SK-N-SH (cell line): ENCODE measurements at regions not wholly inside any gene's neighbourhood (a gene's known extent, or its start where the extent isn't known, plus 50 kb on each side); places are given as distances from the start of the nearest gene placed in this dataset.

Source experiments
- CTCF ChIA-PET: fragments of 300-600, 350-600 bp; formaldehyde crosslinking; extraction: SDS; loops from one replicate; lab custom pipeline; 2021; lab: Yijun Ruan, JAX
- POLR2A ChIA-PET: fragments of 350-600 bp; sonication (Branson Sonifier 250); formaldehyde crosslinking; extraction: SDS; loops from one replicate; lab custom pipeline; 2020; ENCODE audit warnings: antibody characterized with exemption, inconsistent platforms; lab: Yijun Ruan, JAX
- DNase-seq: peaks from one replicate; pipeline ENCODE4 v3.0.0; 2012
- H2AFZ ChIP-seq: fragments of 200-600 bp; sonication (generic); 2 replicates; pipeline ENCODE4 v1.8.1; 2016; ENCODE audit warnings: antibody characterized with exemption, mild to moderate bottlenecking, low read depth
- H3F3A ChIP-seq: fragments of 200-600 bp; sonication (generic); replicated peaks from 2 replicates; pipeline ENCODE3; 2016; ENCODE audit warnings: antibody characterized with exemption, mild to moderate bottlenecking; ENCODE audit not compliant: insufficient read depth
- H3K27ac ChIP-seq, 2 experiments: fragments of 200-500 bp in 1 of 2; fragments of 200-600 bp in 1 of 2; sonication (Bioruptor generic) in 1 of 2; sonication (generic), shearing (Covaris generic) in 1 of 2; 2 replicates each; pipeline versions ENCODE4 v1.5.1 to v1.6.1; 2014 to 2016; ENCODE audit warnings: low read depth in 2 of 2, inconsistent platforms in 1 of 2, low read length in 1 of 2, mild to moderate bottlenecking in 1 of 2, mixed read lengths in 1 of 2
- H3K27me3 ChIP-seq: fragments of 200-600 bp; sonication (generic), shearing (Covaris generic); 2 replicates; pipeline ENCODE4 v1.6.1; 2016; ENCODE audit warnings: mixed run types; ENCODE audit not compliant: insufficient read depth
- H3K36me3 ChIP-seq, 2 experiments: fragments of 200-500 bp in 1 of 2; fragments of 200-600 bp in 1 of 2; sonication (Bioruptor generic) in 1 of 2; sonication (generic) in 1 of 2; replicated peaks in 1 of 2; 2 replicates each; pipeline versions ENCODE3 to v1.5.1; 2014 to 2016; ENCODE audit warnings: low read length in 1 of 2, mild to moderate bottlenecking in 1 of 2; ENCODE audit not compliant: insufficient read depth in 2 of 2, control insufficient read depth in 1 of 2
- H3K4me1 ChIP-seq, 2 experiments: fragments of 200-500 bp in 1 of 2; fragments of 200-600 bp in 1 of 2; sonication (Bioruptor generic) in 1 of 2; sonication (generic), shearing (Covaris generic) in 1 of 2; 2 replicates each; pipeline versions ENCODE4 v1.5.1 to v1.6.1; 2014 to 2016; ENCODE audit warnings: low read depth in 1 of 2, low read length in 1 of 2, mixed run types in 1 of 2; ENCODE audit not compliant: insufficient read depth in 2 of 2, control insufficient read depth in 1 of 2
- H3K4me2 ChIP-seq: fragments of 200-600 bp; sonication (generic), shearing (Covaris generic); 2 replicates; pipeline ENCODE4 v1.6.1; 2017; ENCODE audit warnings: mixed run types
- H3K4me3 ChIP-seq, 2 experiments: fragments of 200-500 bp in 1 of 2; fragments of 200-600 bp in 1 of 2; sonication (Bioruptor generic) in 1 of 2; sonication (generic), shearing (Covaris generic) in 1 of 2; 2 replicates each; pipeline versions ENCODE4 v1.5.1 to v1.8.1; 2014 to 2016; ENCODE audit warnings: low read depth in 2 of 2, inconsistent platforms in 1 of 2, low read length in 1 of 2, mild to moderate bottlenecking in 1 of 2, mixed read lengths in 1 of 2, moderate library complexity in 1 of 2
- H3K79me2 ChIP-seq: fragments of 200-600 bp; sonication (generic); 2 replicates; pipeline ENCODE4 v1.8.1; 2017; ENCODE audit warnings: mild to moderate bottlenecking; ENCODE audit not compliant: insufficient read depth
- H3K9ac ChIP-seq: fragments of 200-600 bp; sonication (generic); 2 replicates; pipeline ENCODE4 v1.6.1; 2017; ENCODE audit warnings: mixed run types
- H3K9me2 ChIP-seq: fragments of 200-600 bp; sonication (generic); 2 replicates; pipeline ENCODE4 v1.6.1; 2017; ENCODE audit warnings: mixed run types
- H3K9me3 ChIP-seq: fragments of 200-600 bp; sonication (generic); 2 replicates; pipeline ENCODE4 v1.6.1; 2017; ENCODE audit warnings: mixed run types, mild to moderate bottlenecking, moderate library complexity
- H4K20me1 ChIP-seq: fragments of 200-600 bp; sonication (generic); 2 replicates; pipeline ENCODE4 v1.6.1; 2017; ENCODE audit warnings: mild to moderate bottlenecking, mixed run types; ENCODE audit not compliant: insufficient read depth
- ELF1 ChIP-seq: IDR thresholded peaks from 2 replicates; pipeline ENCODE4 v1.4.0; 2012
- EP300 ChIP-seq, 2 experiments: IDR thresholded peaks; 2 replicates each; pipeline versions ENCODE4 v1.4.0 to v1.6.1; 2012; ENCODE audit warnings: borderline replicate concordance in 1 of 2, low read depth in 1 of 2, low read length in 1 of 2
- EZH2phosphoT487 ChIP-seq: fragments of 200-600 bp; sonication (generic); IDR thresholded peaks from 2 replicates; pipeline ENCODE4 v1.6.1; 2017; ENCODE audit warnings: low read depth, mixed run types, mild to moderate bottlenecking, antibody characterized with exemption, moderate library complexity, borderline replicate concordance
- GABPA ChIP-seq: IDR thresholded peaks from 2 replicates; pipeline ENCODE4 v1.4.0; 2012; ENCODE audit warnings: low read depth, mild to moderate bottlenecking
- GATA2 ChIP-seq: sonication (generic); formaldehyde crosslinking; IDR thresholded peaks from 2 replicates; pipeline ENCODE4 v1.5.0; 2020; ENCODE audit warnings: mild to moderate bottlenecking, missing genetic modification reagents
- JUND ChIP-seq: IDR thresholded peaks from 2 replicates; pipeline ENCODE4 v1.4.0; 2012
- MEF2A ChIP-seq: IDR thresholded peaks from 2 replicates; pipeline ENCODE4 v1.4.0; 2012; ENCODE audit warnings: low read depth, borderline replicate concordance
- MXI1 ChIP-seq: IDR thresholded peaks from 2 replicates; pipeline ENCODE4 v1.6.1; 2012; ENCODE audit warnings: mild to moderate bottlenecking, low read depth, low read length, improper control_type of control experiment
- NFIC ChIP-seq: IDR thresholded peaks from 2 replicates; pipeline ENCODE4 v1.4.0; 2012; ENCODE audit warnings: borderline replicate concordance
- NRF1 ChIP-seq: IDR thresholded peaks from 2 replicates; pipeline ENCODE4 v1.6.1; 2012; ENCODE audit warnings: low read depth, mild to moderate bottlenecking, low read length
- POLR2AphosphoS5 ChIP-seq: IDR thresholded peaks from 2 replicates; pipeline ENCODE4 v1.6.1; 2012; ENCODE audit warnings: low read depth, low read length
- TAF1 ChIP-seq: IDR thresholded peaks from 2 replicates; pipeline ENCODE4 v1.6.1; 2012; ENCODE audit warnings: low read depth, mild to moderate bottlenecking, low read length, moderate library complexity, borderline replicate concordance
- WGBS: methylation state at CpG from one replicate; pipeline ENCODE4 v1.1.6; 2017; ENCODE audit warnings: low lambda C conversion rate; 5-methylcytosine and 5-hydroxymethylcytosine counted together
- TF ChIP-seq, protein P1 (sequence below): fragments of 200-600 bp; sonication (generic); IDR thresholded peaks from 2 replicates; pipeline ENCODE4 v1.6.1; 2017; ENCODE audit warnings: antibody characterized with exemption, mild to moderate bottlenecking, moderate library complexity
- TF ChIP-seq, protein P2 (sequence below): fragments of 150-350 bp; IDR thresholded peaks from 2 replicates; pipeline ENCODE4 v1.6.1; 2017; ENCODE audit warnings: antibody characterized with exemption, low read length, low read depth, borderline replicate concordance
- TF ChIP-seq, protein P3 (sequence below): IDR thresholded peaks from 2 replicates; pipeline ENCODE4; 2012

DNA sequence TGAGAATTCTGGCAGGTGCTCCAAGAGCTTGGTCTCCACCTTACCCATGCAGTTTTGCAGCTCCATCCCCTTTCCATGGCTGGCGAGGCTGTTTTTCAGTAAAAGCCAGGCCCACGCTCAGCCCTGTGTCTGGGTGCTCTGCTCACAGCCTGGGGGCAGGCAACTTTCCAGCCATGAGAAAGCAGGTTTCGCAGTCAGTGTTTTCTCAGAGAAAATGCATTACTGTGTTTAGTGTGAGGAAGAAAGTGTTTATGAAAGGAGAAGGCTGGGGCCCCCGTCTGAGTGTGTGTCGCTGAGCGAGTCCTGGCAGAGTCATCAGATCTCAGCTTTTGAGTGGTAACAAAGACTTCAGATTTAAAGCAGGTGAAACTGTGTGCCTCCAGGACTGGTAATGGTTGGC, 248.1 kb downstream of the IRX1 start (continued):
- TF ChIP-seq MEF2A: no peak
- TF ChIP-seq ELF1: no peak
- TF ChIP-seq, protein P1, sequence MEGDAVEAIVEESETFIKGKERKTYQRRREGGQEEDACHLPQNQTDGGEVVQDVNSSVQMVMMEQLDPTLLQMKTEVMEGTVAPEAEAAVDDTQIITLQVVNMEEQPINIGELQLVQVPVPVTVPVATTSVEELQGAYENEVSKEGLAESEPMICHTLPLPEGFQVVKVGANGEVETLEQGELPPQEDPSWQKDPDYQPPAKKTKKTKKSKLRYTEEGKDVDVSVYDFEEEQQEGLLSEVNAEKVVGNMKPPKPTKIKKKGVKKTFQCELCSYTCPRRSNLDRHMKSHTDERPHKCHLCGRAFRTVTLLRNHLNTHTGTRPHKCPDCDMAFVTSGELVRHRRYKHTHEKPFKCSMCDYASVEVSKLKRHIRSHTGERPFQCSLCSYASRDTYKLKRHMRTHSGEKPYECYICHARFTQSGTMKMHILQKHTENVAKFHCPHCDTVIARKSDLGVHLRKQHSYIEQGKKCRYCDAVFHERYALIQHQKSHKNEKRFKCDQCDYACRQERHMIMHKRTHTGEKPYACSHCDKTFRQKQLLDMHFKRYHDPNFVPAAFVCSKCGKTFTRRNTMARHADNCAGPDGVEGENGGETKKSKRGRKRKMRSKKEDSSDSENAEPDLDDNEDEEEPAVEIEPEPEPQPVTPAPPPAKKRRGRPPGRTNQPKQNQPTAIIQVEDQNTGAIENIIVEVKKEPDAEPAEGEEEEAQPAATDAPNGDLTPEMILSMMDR: no peak
- no peak for TF ChIP-seq MXI1
- no peak for TF ChIP-seq EZH2phosphoT487
- TF ChIP-seq NRF1: no peak
- TF ChIP-seq, all 33 proteins: peak for 0

DNA sequence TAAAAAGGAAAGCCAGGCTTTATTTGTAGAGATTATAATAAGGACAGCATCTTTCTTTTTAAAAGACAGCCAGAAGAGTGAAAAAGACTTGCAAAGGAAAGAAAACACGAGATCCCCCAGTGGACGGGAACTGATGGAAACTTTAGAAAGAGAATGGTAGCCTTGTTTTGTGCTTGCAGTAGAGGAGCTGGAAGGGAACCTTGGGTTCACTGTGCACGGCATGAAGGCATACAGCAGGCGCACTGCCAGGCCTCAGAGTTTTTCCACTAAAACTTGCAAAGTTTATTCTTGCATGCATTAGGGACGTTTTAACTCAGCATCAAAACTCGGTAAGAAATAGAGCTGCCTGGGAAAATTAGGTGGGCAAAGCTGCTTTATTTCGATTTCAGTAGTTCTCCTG, 248.6 kb downstream of the IRX1 start:
- 8% methylated on average over 7 of the region's 7 CpGs for WGBS
- Histone ChIP-seq H3K36me3 (no peaks in the 10 kb centered on the region), H3K27ac (no peak overlapping the region), H3K9me2 (no peaks in the 10 kb centered on the region), H4K20me1 (no peaks in the 10 kb centered on the region), H3K4me2 (no peak overlapping the region), H3K79me2 (no peaks in the 10 kb centered on the region), H3K9me3 (no peaks in the 10 kb centered on the region), H3F3A (no peaks in the 10 kb centered on the region), H2AFZ (no peak overlapping the region), H3K27me3 (no peaks in the 10 kb centered on the region), H3K9ac (no peak overlapping the region), H3K4me3 (no peak overlapping the region), H3K4me1 (no peaks in the 10 kb centered on the region)
- CTCF ChIA-PET: no interaction called here
- POLR2A ChIA-PET: no interaction called here
- no peak for DNase-seq
- no peak for TF ChIP-seq GABPA
- no peak for TF ChIP-seq JUND
- TF ChIP-seq, protein P2, sequence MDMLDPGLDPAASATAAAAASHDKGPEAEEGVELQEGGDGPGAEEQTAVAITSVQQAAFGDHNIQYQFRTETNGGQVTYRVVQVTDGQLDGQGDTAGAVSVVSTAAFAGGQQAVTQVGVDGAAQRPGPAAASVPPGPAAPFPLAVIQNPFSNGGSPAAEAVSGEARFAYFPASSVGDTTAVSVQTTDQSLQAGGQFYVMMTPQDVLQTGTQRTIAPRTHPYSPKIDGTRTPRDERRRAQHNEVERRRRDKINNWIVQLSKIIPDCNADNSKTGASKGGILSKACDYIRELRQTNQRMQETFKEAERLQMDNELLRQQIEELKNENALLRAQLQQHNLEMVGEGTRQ: no peak
- TF ChIP-seq TAF1: no peak
- no peak for TF ChIP-seq POLR2AphosphoS5
- no peak for TF ChIP-seq EP300 (IDR thresholded peaks at IDR 0.05; ENCODE audit: borderline replicate concordance in 1 of 2, low read depth in 1 of 2, low read length in 1 of 2)
- no peak for TF ChIP-seq MXI1
- no peak for TF ChIP-seq GATA2 (CRISPR knock-in tag)
- no peak for TF ChIP-seq EZH2phosphoT487
- TF ChIP-seq, protein P3, sequence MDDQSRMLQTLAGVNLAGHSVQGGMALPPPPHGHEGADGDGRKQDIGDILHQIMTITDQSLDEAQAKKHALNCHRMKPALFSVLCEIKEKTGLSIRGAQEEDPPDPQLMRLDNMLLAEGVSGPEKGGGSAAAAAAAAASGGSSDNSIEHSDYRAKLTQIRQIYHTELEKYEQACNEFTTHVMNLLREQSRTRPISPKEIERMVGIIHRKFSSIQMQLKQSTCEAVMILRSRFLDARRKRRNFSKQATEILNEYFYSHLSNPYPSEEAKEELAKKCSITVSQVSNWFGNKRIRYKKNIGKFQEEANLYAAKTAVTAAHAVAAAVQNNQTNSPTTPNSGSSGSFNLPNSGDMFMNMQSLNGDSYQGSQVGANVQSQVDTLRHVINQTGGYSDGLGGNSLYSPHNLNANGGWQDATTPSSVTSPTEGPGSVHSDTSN: no peak
- TF ChIP-seq NFIC: no peak
